Brain microvascular endothelial cell (primary cell): ENCODE measurements at regions not wholly inside any gene's neighbourhood (a gene's known extent, or its start where the extent isn't known, plus 50 kb on each side); places are given as distances from the start of the nearest gene placed in this dataset.
A peak's percentile ranks its signal among the peaks of the same experiment; 100 is the strongest.

Source experiments
- DNase-seq: peaks from one replicate; pipeline ENCODE4 v3.0.0-alpha.2; 2020
- H3K27ac ChIP-seq: fragments of 250-450 bp; sonication (Bioruptor Pico); 2 replicates; pipeline ENCODE4 v1.5.1; 2020; ENCODE audit warnings: mild to moderate bottlenecking, moderate library complexity
- H3K27me3 ChIP-seq: fragments of 250-450 bp; sonication (Bioruptor Pico); replicated peaks from 2 replicates; pipeline ENCODE4 v1.5.1; 2020; ENCODE audit warnings: mild to moderate bottlenecking
- H3K36me3 ChIP-seq: fragments of 250-450 bp; sonication (Bioruptor Pico); replicated peaks from 2 replicates; pipeline ENCODE4 v1.5.1; 2020; ENCODE audit warnings: mild to moderate bottlenecking
- H3K4me3 ChIP-seq: 2 replicates; pipeline ENCODE4 v1.5.1; 2011; ENCODE audit warnings: low read depth, mild to moderate bottlenecking, control low read depth, low read length, moderate library complexity
- in situ Hi-C: cut with HindIII; loops from 2 replicates; pipeline ENCODE4 v1.10.0; 2017; ENCODE audit warnings: low sequenced_read_pairs, low pct_ligation_motif_present
- TF ChIP-seq, protein P1 (sequence below): IDR thresholded peaks from 2 replicates; pipeline ENCODE4 v1.5.1; 2011; ENCODE audit warnings: low read depth, mild to moderate bottlenecking, moderate library complexity, low read length, control low read depth, inconsistent platforms; ENCODE audit errors: missing control alignments

DNA sequence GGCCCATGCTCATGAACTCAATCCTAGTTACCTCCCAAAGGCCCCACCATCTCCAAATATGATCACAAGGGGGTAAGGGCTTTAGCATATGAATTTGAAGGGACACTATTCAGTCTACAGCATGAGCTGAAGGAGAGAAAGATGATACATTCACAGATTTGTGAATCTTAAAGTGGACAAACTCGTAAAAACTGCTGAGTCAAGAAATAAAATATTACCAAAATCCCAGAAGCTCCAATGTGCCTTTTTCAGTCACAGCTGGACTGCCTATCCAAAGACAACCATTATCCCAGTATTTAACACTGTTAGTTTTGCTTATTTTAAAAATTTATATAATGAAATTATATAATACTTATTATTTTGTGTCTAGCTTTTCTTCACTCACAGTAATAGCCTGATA is 109.0 kb downstream of the CXXC4 start:
- no peaks in the 10 kb centered on the region for H3K27me3 ChIP-seq
- in situ Hi-C loops, result no loop called here
- TF ChIP-seq, protein P1, sequence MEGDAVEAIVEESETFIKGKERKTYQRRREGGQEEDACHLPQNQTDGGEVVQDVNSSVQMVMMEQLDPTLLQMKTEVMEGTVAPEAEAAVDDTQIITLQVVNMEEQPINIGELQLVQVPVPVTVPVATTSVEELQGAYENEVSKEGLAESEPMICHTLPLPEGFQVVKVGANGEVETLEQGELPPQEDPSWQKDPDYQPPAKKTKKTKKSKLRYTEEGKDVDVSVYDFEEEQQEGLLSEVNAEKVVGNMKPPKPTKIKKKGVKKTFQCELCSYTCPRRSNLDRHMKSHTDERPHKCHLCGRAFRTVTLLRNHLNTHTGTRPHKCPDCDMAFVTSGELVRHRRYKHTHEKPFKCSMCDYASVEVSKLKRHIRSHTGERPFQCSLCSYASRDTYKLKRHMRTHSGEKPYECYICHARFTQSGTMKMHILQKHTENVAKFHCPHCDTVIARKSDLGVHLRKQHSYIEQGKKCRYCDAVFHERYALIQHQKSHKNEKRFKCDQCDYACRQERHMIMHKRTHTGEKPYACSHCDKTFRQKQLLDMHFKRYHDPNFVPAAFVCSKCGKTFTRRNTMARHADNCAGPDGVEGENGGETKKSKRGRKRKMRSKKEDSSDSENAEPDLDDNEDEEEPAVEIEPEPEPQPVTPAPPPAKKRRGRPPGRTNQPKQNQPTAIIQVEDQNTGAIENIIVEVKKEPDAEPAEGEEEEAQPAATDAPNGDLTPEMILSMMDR, result no peak
- DNase-seq, result no peak
- H3K27ac ChIP-seq, result no peak overlapping the region
- H3K4me3 ChIP-seq, result no peak overlapping the region
- no peaks in the 10 kb centered on the region for H3K36me3 ChIP-seq

DNA sequence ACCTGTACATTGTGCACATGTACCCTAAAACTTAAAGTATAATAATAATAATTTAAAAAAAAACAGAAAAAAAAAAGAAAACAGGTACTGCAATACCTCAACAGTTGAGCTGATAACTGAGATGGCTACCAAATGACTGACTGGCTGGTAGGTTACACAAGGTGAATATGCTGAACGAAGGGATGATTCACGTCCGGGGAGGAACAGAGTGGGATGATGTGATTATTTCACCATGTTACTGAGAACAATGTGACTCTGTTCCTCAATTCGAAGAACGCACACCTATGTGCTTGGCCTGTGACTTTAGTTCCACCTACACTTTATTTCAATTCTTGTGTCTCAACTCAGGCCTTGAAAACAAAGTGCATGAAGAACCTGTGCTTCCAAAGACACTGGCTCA is 111.7 kb downstream of the CXXC4 start:
- TF ChIP-seq, protein P1, result no peak
- no peak overlapping the region for H3K4me3 ChIP-seq
- in situ Hi-C loops, result no loop called here

DNA sequence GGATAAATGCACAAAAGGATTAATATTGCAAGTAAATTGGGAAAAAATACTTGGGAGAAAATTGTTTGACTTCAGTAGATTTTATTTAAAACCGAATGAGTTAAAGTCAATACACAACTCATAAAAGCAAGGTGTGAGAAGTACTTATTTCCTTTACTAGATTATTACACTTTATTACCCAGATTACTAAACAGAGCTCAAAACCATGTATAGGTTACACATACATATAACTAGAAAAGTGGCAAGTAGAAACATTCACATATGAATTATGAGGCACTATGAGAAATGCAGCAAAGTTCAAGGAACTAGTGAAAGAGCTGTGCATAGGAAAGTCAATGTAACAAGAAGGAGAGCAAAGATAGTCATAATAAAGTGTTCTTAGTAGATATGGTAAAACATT is 113.0 kb downstream of the CXXC4 start:
- Histone ChIP-seq H3K27ac (no peak overlapping the region), H3K27me3 (no peaks in the 10 kb centered on the region), H3K36me3 (no peaks in the 10 kb centered on the region), H3K4me3 (no peak overlapping the region)
- TF ChIP-seq, protein P1, result no peak
- in situ Hi-C loops, result no loop called here
- DNase-seq, result no peak

More for the DNA sequence above, 111.7 kb downstream of the CXXC4 start:
- Histone ChIP-seq H3K27ac (no peak overlapping the region), H3K36me3 (no peaks in the 10 kb centered on the region), H3K27me3 (no peaks in the 10 kb centered on the region)
- no peak for DNase-seq

DNA sequence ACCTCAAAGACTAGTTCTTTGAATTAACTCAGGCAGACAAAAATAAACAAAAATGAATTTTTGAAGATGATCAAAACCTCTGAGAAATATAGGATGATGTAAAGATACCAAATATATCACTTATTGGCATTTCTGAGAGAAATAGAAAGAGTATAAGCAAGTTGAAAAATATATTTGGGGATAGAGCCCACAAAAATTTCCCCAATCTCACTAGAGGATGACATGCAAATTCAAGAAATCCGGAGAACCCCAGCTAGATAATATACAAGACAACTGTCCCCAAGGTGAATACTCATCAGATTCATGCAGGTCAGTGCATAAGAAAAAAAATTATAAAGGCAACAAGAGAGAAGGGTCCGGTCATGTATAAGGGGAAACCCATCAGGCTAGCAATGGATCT is 129.1 kb downstream of the CXXC4 start:
- Histone ChIP-seq H3K4me3 (no peak overlapping the region), H3K27me3 (no peaks in the 10 kb centered on the region), H3K36me3 (no peaks in the 10 kb centered on the region), H3K27ac (no peak overlapping the region)
- TF ChIP-seq, protein P1, result no peak
- no peak for DNase-seq
- in situ Hi-C loops, result no loop called here

DNA sequence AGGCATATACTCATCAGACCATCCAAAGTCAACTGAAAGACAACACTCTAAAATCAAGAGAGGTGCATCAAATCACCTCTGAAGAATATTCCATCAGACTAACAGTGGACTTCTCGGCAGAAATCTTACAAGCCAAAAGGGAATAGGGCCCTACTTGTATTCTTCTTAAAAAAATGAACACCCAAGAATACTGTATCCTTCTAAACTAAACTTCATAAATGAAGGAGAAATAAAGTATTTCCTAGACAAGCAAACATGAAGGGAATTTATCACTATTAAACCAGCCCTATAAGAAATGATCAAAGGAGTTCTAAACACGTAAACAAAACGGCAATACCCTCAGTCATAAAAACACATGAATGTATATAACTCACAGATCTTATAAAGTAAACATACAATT is 141.2 kb downstream of the CXXC4 start:
- no peak overlapping the region for H3K27ac ChIP-seq
- H3K27me3 ChIP-seq, result no peaks in the 10 kb centered on the region
- no peak for DNase-seq
- in situ Hi-C loops, result no loop called here
- no peak overlapping the region for H3K4me3 ChIP-seq
- TF ChIP-seq, protein P1, result no peak
- no peaks in the 10 kb centered on the region for H3K36me3 ChIP-seq

DNA sequence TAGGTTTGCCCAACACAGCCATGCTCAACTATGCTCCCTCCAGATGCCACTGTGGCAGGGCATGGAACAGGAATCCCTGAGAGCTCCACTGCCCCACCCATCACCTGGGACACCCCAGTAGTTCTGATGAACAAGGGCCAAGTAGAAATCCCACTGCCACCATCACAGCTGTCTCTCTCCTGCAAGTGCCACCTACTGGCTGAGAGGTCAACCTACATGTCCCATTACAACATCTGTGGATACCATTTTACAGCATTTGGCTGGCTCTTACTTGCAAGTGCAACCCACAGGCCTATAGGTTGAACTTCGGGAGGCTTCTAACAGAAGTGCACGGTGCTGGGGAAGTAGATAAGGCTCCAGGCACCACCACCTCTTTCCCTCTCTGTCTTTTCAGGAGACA is 142.5 kb downstream of the CXXC4 start:
- H3K27ac ChIP-seq, result no peak overlapping the region
- TF ChIP-seq, protein P1, result peak; percentile 15
- H3K36me3 ChIP-seq, result no peaks in the 10 kb centered on the region
- in situ Hi-C loops, result no loop called here
- DNase-seq, result no peak
- H3K4me3 ChIP-seq, result no peak overlapping the region
- no peaks in the 10 kb centered on the region for H3K27me3 ChIP-seq
